DOHH2 (cell line): ENCODE measurements at regions not wholly inside any gene's neighbourhood (a gene's known extent, or its start where the extent isn't known, plus 50 kb on each side); places are given as distances from the start of the nearest gene placed in this dataset.

ENCODE experiments used
- H3F3A ChIP-seq: fragments of 200-600 bp; sonication (generic), shearing (Covaris generic); 2 replicates; pipeline ENCODE4 v1.6.0; 2016; ENCODE audit warnings: antibody characterized with exemption, mild to moderate bottlenecking; ENCODE audit not compliant: control insufficient read depth, insufficient read depth
- H3K27ac ChIP-seq: fragments of 200-600 bp; sonication (generic); 2 replicates; pipeline ENCODE4 v1.5.1; 2014; ENCODE audit warnings: low read depth, mild to moderate bottlenecking, low read length, moderate library complexity
- H3K27me3 ChIP-seq: fragments of 200-600 bp; sonication (generic); 2 replicates; pipeline ENCODE4 v1.6.1; 2014; ENCODE audit warnings: mild to moderate bottlenecking, low read length, mixed read lengths; ENCODE audit not compliant: control insufficient read depth
- H3K36me3 ChIP-seq: fragments of 200-600 bp; sonication (generic); 2 replicates; pipeline ENCODE4 v1.6.1; 2014; ENCODE audit warnings: mild to moderate bottlenecking, low read length, moderate library complexity, mixed read lengths; ENCODE audit not compliant: control insufficient read depth
- H3K4me1 ChIP-seq: fragments of 200-600 bp; sonication (generic); 2 replicates; pipeline ENCODE4 v1.6.1; 2014; ENCODE audit warnings: mild to moderate bottlenecking, low read length, mixed read lengths; ENCODE audit not compliant: control insufficient read depth
- H3K4me2 ChIP-seq: fragments of 200-600 bp; sonication (generic); 2 replicates; pipeline ENCODE4 v1.6.0; 2014; ENCODE audit warnings: mild to moderate bottlenecking, low read length, moderate library complexity
- H3K4me3 ChIP-seq: fragments of 200-600 bp; sonication (generic); 2 replicates; pipeline ENCODE4 v1.5.1; 2014; ENCODE audit warnings: mild to moderate bottlenecking, low read length, mixed read lengths
- H3K79me2 ChIP-seq: fragments of 200-600 bp; sonication (generic); 2 replicates; pipeline ENCODE4 v1.6.1; 2014; ENCODE audit warnings: mild to moderate bottlenecking, low read length, mixed read lengths; ENCODE audit not compliant: control insufficient read depth
- H3K9me2 ChIP-seq: fragments of 200-600 bp; sonication (generic); replicated peaks from 2 replicates; pipeline ENCODE4 v1.6.1; 2014; ENCODE audit warnings: mild to moderate bottlenecking, low read length, mixed read lengths; ENCODE audit not compliant: control insufficient read depth
- H3K9me3 ChIP-seq: fragments of 200-600 bp; sonication (generic); 2 replicates; pipeline ENCODE4 v1.6.1; 2014; ENCODE audit warnings: antibody characterized with exemption, low read length, mixed read lengths; ENCODE audit not compliant: control insufficient read depth, insufficient read depth
- H4K20me1 ChIP-seq: fragments of 200-600 bp; sonication (generic); 2 replicates; pipeline ENCODE4 v1.6.0; 2014; ENCODE audit warnings: low read depth, mild to moderate bottlenecking, antibody characterized with exemption, low read length, moderate library complexity; ENCODE audit not compliant: control insufficient read depth, insufficient read depth
- CTCF ChIP-seq: fragments of 200-600 bp; sonication (generic); IDR thresholded peaks from one replicate; pipeline ENCODE4 v1.5.1; 2014; ENCODE audit warnings: antibody characterized with exemption, mild to moderate bottlenecking, low read depth, low read length; ENCODE audit not compliant: poor library complexity, severe bottlenecking
- EZH2phosphoT487 ChIP-seq: fragments of 200-600 bp; sonication (generic); IDR thresholded peaks from 2 replicates; pipeline ENCODE4 v1.6.1; 2017; ENCODE audit warnings: borderline replicate concordance, mild to moderate bottlenecking, antibody characterized with exemption, low read length, moderate library complexity, mixed read lengths

GRCh38 chr3:41035456-41036022 lies 163.8 kb upstream of the CTNNB1 start:
- no peaks in the 10 kb centered on the region for H4K20me1 ChIP-seq
- no peaks in the 10 kb centered on the region for H3K9me3 ChIP-seq
- no peak overlapping the region for H3K27ac ChIP-seq
- no peaks in the 10 kb centered on the region for H3K27me3 ChIP-seq
- no peaks in the 10 kb centered on the region for H3K36me3 ChIP-seq
- H3K79me2 ChIP-seq: no peaks in the 10 kb centered on the region
- no peaks in the 10 kb centered on the region for H3F3A ChIP-seq
- TF ChIP-seq EZH2phosphoT487: no peak
- TF ChIP-seq CTCF: no peak
- H3K9me2 ChIP-seq: no peaks in the 10 kb centered on the region
- H3K4me1 ChIP-seq: peaks cover 9% of the 10 kb centered on the region
- no peak overlapping the region for H3K4me3 ChIP-seq
- no peak overlapping the region for H3K4me2 ChIP-seq

- no peaks in the 10 kb centered on the region for H3K36me3 ChIP-seq
- no peak overlapping the region for H3K4me3 ChIP-seq
- peaks cover 9% of the 10 kb centered on the region for H3K4me1 ChIP-seq
- no peak overlapping the region for H3K4me2 ChIP-seq
- no peaks in the 10 kb centered on the region for H3K9me3 ChIP-seq
- no peaks in the 10 kb centered on the region for H3K9me2 ChIP-seq
- H3K27ac ChIP-seq: no peak overlapping the region
- no peaks in the 10 kb centered on the region for H3F3A ChIP-seq
- TF ChIP-seq CTCF (no peak), EZH2phosphoT487 (no peak)
- no peaks in the 10 kb centered on the region for H4K20me1 ChIP-seq
- H3K79me2 ChIP-seq: no peaks in the 10 kb centered on the region
- H3K27me3 ChIP-seq: no peaks in the 10 kb centered on the region
These were observed 161.5 kb upstream of the CTNNB1 start for GRCh38 chr3:41037651-41038334.

GRCh38 chr3:41040256-41040655 lies 159.0 kb upstream of the CTNNB1 start:
- no peak overlapping the region for H3K4me2 ChIP-seq
- TF ChIP-seq EZH2phosphoT487: no peak
- TF ChIP-seq CTCF: no peak
- H3F3A ChIP-seq: no peaks in the 10 kb centered on the region
- H3K4me3 ChIP-seq: no peak overlapping the region
- no peaks in the 10 kb centered on the region for H4K20me1 ChIP-seq
- H3K9me3 ChIP-seq: no peaks in the 10 kb centered on the region
- H3K27me3 ChIP-seq: no peaks in the 10 kb centered on the region
- peaks cover 9% of the 10 kb centered on the region for H3K4me1 ChIP-seq
- no peaks in the 10 kb centered on the region for H3K79me2 ChIP-seq
- H3K27ac ChIP-seq: no peak overlapping the region
- H3K9me2 ChIP-seq: no peaks in the 10 kb centered on the region
- no peaks in the 10 kb centered on the region for H3K36me3 ChIP-seq
